ENCODE measurements at regions not wholly inside any gene's neighbourhood (a gene's known extent, or its start where the extent isn't known, plus 50 kb on each side); places are given as distances from the start of the nearest gene placed in this dataset.

GRCh38 chr12:111030800-111031199 is 110.4 kb upstream of the MYL2 start:
- no peak for TF ChIP-seq TAF1 (IDR thresholded peaks at IDR 0.05; ENCODE audit: low read depth)
- no peak for TF ChIP-seq MAX (IDR thresholded peaks at IDR 0.05)
- no peak for TF ChIP-seq FOXM1 (IDR thresholded peaks at IDR 0.05; ENCODE audit: borderline replicate concordance, low read depth)
- no peak for TF ChIP-seq EGR1 (IDR thresholded peaks at IDR 0.05)
- no peak for TF ChIP-seq TCF12 (IDR thresholded peaks at IDR 0.05; ENCODE audit: low read depth)
- TF ChIP-seq ZBTB7A (IDR thresholded peaks at IDR 0.05; ENCODE audit: low read depth): no peak
- TF ChIP-seq CREB1 (IDR thresholded peaks at IDR 0.05; ENCODE audit: low read depth): no peak

GRCh38 chr12:111029732-111030131 is 109.4 kb upstream of the MYL2 start:
- TF ChIP-seq CREB1 (IDR thresholded peaks at IDR 0.05; ENCODE audit: low read depth) (no peak), USF1 (IDR thresholded peaks at IDR 0.05) (no peak), NFIC (IDR thresholded peaks at IDR 0.05) (no peak), TCF12 (IDR thresholded peaks at IDR 0.05; ENCODE audit: low read depth) (no peak), EGR1 (IDR thresholded peaks at IDR 0.05) (no peak), ZBTB7A (IDR thresholded peaks at IDR 0.05; ENCODE audit: low read depth) (no peak), TAF1 (IDR thresholded peaks at IDR 0.05; ENCODE audit: low read depth) (no peak), EP300 (IDR thresholded peaks at IDR 0.05; ENCODE audit: borderline replicate concordance) (no peak), MAX (IDR thresholded peaks at IDR 0.05) (no peak), RAD21 (IDR thresholded peaks at IDR 0.05; ENCODE audit: low read depth) (no peak), CEBPB (IDR thresholded peaks at IDR 0.05) (no peak), FOXM1 (IDR thresholded peaks at IDR 0.05; ENCODE audit: borderline replicate concordance, low read depth) (no peak), REST (IDR thresholded peaks at IDR 0.05; ENCODE audit: low read depth) (no peak), YY1 (IDR thresholded peaks at IDR 0.05; ENCODE audit: low read depth) (no peak), TEAD4 (IDR thresholded peaks at IDR 0.05) (no peak)

GRCh38 chr12:111029305-111029704 is 108.9 kb upstream of the MYL2 start:
- TF ChIP-seq TCF12 (IDR thresholded peaks at IDR 0.05; ENCODE audit: low read depth): no peak
- TF ChIP-seq CEBPB (IDR thresholded peaks at IDR 0.05): no peak
- TF ChIP-seq YY1 (IDR thresholded peaks at IDR 0.05; ENCODE audit: low read depth): no peak
- no peak for TF ChIP-seq REST (IDR thresholded peaks at IDR 0.05; ENCODE audit: low read depth)
- TF ChIP-seq ZBTB7A (IDR thresholded peaks at IDR 0.05; ENCODE audit: low read depth): no peak
- no peak for TF ChIP-seq TEAD4 (IDR thresholded peaks at IDR 0.05)
- TF ChIP-seq TAF1 (IDR thresholded peaks at IDR 0.05; ENCODE audit: low read depth): no peak
- TF ChIP-seq EP300 (IDR thresholded peaks at IDR 0.05; ENCODE audit: borderline replicate concordance): no peak
- TF ChIP-seq EGR1 (IDR thresholded peaks at IDR 0.05): no peak
- TF ChIP-seq MAX (IDR thresholded peaks at IDR 0.05): no peak
- TF ChIP-seq FOXM1 (IDR thresholded peaks at IDR 0.05; ENCODE audit: borderline replicate concordance, low read depth): no peak

- no peak for TF ChIP-seq ZBTB7A (IDR thresholded peaks at IDR 0.05; ENCODE audit: low read depth)
- no peak for TF ChIP-seq TCF12 (IDR thresholded peaks at IDR 0.05; ENCODE audit: low read depth)
- no peak for TF ChIP-seq NFIC (IDR thresholded peaks at IDR 0.05)
- no peak for TF ChIP-seq CEBPB (IDR thresholded peaks at IDR 0.05)
- TF ChIP-seq USF1 (IDR thresholded peaks at IDR 0.05): no peak
- TF ChIP-seq RAD21 (IDR thresholded peaks at IDR 0.05; ENCODE audit: low read depth): no peak
- no peak for TF ChIP-seq EP300 (IDR thresholded peaks at IDR 0.05; ENCODE audit: borderline replicate concordance)
- no peak for TF ChIP-seq REST (IDR thresholded peaks at IDR 0.05; ENCODE audit: low read depth)
- TF ChIP-seq MAX (IDR thresholded peaks at IDR 0.05): no peak
- no peak for TF ChIP-seq CREB1 (IDR thresholded peaks at IDR 0.05; ENCODE audit: low read depth)
- no peak for TF ChIP-seq TEAD4 (IDR thresholded peaks at IDR 0.05)
Measured at GRCh38 chr12:111028830-111029229, 108.5 kb upstream of the MYL2 start.

Data from Ishikawa (cell line).